ENCODE measurements at regions not wholly inside any gene's neighbourhood (a gene's known extent, or its start where the extent isn't known, plus 50 kb on each side); places are given as distances from the start of the nearest gene placed in this dataset.
"Not testable (repeated sequence)": the region's sequence is repeated elsewhere in the genome, so short reads cannot be mapped to it uniquely, and the experiment has no call there.

GRCh38 chr7:54315955-54316354 lies 226.2 kb upstream of the VSTM2A start:
- not testable (repeated sequence) for TF ChIP-seq MAFK (IDR thresholded peaks at IDR 0.05; ENCODE audit: partially characterized antibody); TP53 (CRISPR knock-in tag; IDR thresholded peaks at IDR 0.05); HOXA7 (CRISPR knock-in tag; IDR thresholded peaks at IDR 0.05); CHD4 (IDR thresholded peaks at IDR 0.05; ENCODE audit: borderline replicate concordance); RFX5 (IDR thresholded peaks at IDR 0.05); RAD21 (conservative IDR thresholded peaks at IDR 0.05 in 1 of 2, IDR thresholded peaks at IDR 0.05 in 1 of 2); SREBF2 (IDR thresholded peaks at IDR 0.05); SMC3 (IDR thresholded peaks at IDR 0.05); POLR2A (IDR thresholded peaks at IDR 0.05; ENCODE audit: low read length); KDM5A (IDR thresholded peaks at IDR 0.05)
- TF ChIP-seq, protein P1, sequence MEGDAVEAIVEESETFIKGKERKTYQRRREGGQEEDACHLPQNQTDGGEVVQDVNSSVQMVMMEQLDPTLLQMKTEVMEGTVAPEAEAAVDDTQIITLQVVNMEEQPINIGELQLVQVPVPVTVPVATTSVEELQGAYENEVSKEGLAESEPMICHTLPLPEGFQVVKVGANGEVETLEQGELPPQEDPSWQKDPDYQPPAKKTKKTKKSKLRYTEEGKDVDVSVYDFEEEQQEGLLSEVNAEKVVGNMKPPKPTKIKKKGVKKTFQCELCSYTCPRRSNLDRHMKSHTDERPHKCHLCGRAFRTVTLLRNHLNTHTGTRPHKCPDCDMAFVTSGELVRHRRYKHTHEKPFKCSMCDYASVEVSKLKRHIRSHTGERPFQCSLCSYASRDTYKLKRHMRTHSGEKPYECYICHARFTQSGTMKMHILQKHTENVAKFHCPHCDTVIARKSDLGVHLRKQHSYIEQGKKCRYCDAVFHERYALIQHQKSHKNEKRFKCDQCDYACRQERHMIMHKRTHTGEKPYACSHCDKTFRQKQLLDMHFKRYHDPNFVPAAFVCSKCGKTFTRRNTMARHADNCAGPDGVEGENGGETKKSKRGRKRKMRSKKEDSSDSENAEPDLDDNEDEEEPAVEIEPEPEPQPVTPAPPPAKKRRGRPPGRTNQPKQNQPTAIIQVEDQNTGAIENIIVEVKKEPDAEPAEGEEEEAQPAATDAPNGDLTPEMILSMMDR (IDR thresholded peaks at IDR 0.05) = not testable (repeated sequence)
- TF ChIP-seq, protein P2, sequence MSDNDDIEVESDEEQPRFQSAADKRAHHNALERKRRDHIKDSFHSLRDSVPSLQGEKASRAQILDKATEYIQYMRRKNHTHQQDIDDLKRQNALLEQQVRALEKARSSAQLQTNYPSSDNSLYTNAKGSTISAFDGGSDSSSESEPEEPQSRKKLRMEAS (IDR thresholded peaks at IDR 0.05) = not testable (repeated sequence)
- TF ChIP-seq, protein P3, sequence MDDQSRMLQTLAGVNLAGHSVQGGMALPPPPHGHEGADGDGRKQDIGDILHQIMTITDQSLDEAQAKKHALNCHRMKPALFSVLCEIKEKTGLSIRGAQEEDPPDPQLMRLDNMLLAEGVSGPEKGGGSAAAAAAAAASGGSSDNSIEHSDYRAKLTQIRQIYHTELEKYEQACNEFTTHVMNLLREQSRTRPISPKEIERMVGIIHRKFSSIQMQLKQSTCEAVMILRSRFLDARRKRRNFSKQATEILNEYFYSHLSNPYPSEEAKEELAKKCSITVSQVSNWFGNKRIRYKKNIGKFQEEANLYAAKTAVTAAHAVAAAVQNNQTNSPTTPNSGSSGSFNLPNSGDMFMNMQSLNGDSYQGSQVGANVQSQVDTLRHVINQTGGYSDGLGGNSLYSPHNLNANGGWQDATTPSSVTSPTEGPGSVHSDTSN (IDR thresholded peaks at IDR 0.05) = not testable (repeated sequence)
